ENCODE measurements at regions not wholly inside any gene's neighbourhood (a gene's known extent, or its start where the extent isn't known, plus 50 kb on each side); places are given as distances from the start of the nearest gene placed in this dataset.

GRCh38 chr3:81217101-81217500 lies 544.3 kb downstream of the GBE1 start:
- DNase-seq (ENCODE audit: extremely low read depth, low read depth): no peak
- no peak overlapping the region for H3K4me3 ChIP-seq (replicated peaks; ENCODE audit: low read depth, low read length)
- no peak for TF ChIP-seq CTCF (IDR thresholded peaks at IDR 0.05; ENCODE audit: low read depth, low read length, missing control alignments)

DNA sequence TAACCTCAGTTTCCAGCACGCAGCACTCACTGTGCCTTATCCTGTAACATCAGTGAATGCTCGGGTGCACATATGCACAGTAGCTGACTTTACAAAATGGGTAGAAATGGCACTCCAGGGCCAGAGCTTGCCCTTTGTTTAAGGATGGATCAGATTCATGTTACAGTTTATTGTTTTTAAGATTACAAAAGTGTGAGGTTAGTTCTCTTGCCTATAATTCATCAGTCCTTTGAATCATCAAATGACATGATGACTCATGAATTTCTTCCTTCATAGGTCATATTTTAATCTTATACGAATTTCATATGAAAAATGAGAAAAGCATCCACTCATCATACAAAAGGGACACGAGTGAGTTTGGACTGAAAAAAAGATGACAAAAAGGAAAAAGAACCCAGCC lies 545.3 kb downstream of the GBE1 start:
- H3K4me3 ChIP-seq (replicated peaks; ENCODE audit: low read depth, low read length): no peak overlapping the region
- DNase-seq (ENCODE audit: extremely low read depth, low read depth): no peak
- no peak for TF ChIP-seq CTCF (IDR thresholded peaks at IDR 0.05; ENCODE audit: low read depth, low read length, missing control alignments)

DNA sequence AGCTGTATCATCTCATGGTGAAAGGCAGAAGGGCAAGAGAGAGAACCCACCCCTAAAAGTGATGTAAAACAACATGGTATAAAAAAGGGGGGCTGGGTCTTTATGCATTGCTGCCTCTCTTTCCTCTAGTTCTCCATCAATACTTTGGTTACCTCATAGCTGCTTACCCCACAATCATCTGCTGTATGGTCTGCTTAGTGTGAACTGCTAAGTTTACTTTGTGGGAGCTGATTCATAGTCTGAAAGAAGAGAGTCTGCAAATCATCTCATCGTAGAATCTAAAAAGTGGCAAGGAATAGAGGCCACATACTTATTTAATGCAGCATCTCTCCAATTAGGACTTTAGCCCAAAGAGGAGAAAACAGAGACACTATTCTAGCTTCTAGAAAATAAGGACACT lies 546.8 kb downstream of the GBE1 start:
- H3K4me3 ChIP-seq (replicated peaks; ENCODE audit: low read depth, low read length): no peak overlapping the region
- no peak for DNase-seq (ENCODE audit: extremely low read depth, low read depth)
- no peak for TF ChIP-seq CTCF (IDR thresholded peaks at IDR 0.05; ENCODE audit: low read depth, low read length, missing control alignments)

GRCh38 chr3:81199587-81199986 lies 561.9 kb downstream of the GBE1 start:
- DNase-seq (ENCODE audit: extremely low read depth, low read depth): no peak
- H3K4me3 ChIP-seq (replicated peaks; ENCODE audit: low read depth, low read length): no peak overlapping the region
- no peak for TF ChIP-seq CTCF (IDR thresholded peaks at IDR 0.05; ENCODE audit: low read depth, low read length, missing control alignments)

DNA sequence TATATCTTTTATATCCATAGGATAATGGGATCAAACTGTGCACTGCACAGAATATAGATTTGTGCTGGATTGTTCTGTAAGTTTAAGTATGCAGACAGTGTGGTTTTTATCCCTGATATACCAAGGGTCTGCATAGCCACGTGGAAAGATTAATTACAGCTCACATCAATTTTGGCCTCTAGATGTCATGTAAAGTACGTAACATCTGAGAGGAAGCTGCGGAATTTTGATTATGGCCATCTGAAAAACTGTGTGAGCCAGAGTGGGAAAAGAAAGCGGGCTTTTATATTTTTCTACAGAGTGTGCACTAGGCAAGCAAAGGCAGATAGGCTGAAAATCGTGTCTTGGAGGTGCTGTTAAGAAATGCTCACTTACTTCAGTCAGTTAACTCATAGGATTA lies 562.7 kb downstream of the GBE1 start:
- TF ChIP-seq CTCF (IDR thresholded peaks at IDR 0.05; ENCODE audit: low read depth, low read length, missing control alignments): no peak
- no peak for DNase-seq (ENCODE audit: extremely low read depth, low read depth)
- no peak overlapping the region for H3K4me3 ChIP-seq (replicated peaks; ENCODE audit: low read depth, low read length)

- TF ChIP-seq CTCF (IDR thresholded peaks at IDR 0.05; ENCODE audit: low read depth, low read length, missing control alignments): no peak
- no peak overlapping the region for H3K4me3 ChIP-seq (replicated peaks; ENCODE audit: low read depth, low read length)
- no peak for DNase-seq (ENCODE audit: extremely low read depth, low read depth)
Observed at GRCh38 chr3:81198216-81198615, 563.2 kb downstream of the GBE1 start.

GRCh38 chr3:81197386-81197785 lies 564.1 kb downstream of the GBE1 start:
- no peak overlapping the region for H3K4me3 ChIP-seq (replicated peaks; ENCODE audit: low read depth, low read length)
- no peak for DNase-seq (ENCODE audit: extremely low read depth, low read depth)
- no peak for TF ChIP-seq CTCF (IDR thresholded peaks at IDR 0.05; ENCODE audit: low read depth, low read length, missing control alignments)
